Right lobe of liver (tissue), 4 donors: ENCODE measurements at regions not wholly inside any gene's neighbourhood (a gene's known extent, or its start where the extent isn't known, plus 50 kb on each side); places are given as distances from the start of the nearest gene placed in this dataset.
"Not testable (repeated sequence)": the region's sequence is repeated elsewhere in the genome, so short reads cannot be mapped to it uniquely, and the experiment has no call there.

Source experiments
- CTCF ChIP-seq, 4 donors: fragments of 200-600 bp in 3 of 4; fragments of 450-650 bp in 1 of 4; IDR thresholded peaks; one replicate each; pipeline versions ENCODE4 v1.5.1 to v1.8.0; 2016 to 2022; ENCODE audit warnings: antibody characterized with exemption in 4 of 4, mild to moderate bottlenecking in 2 of 4
- POLR2A ChIP-seq: fragments of 450-650 bp; IDR thresholded peaks from one replicate; pipeline ENCODE4 v1.6.1; 2017; ENCODE audit warnings: antibody characterized with exemption, mild to moderate bottlenecking
- donor health status: DM: no; HTN: no; CAD: no.
- donor health status: DM: no; HTN: no; CAD: no.
- donor health status: DM: no; HTN: yes; CAD: no.

GRCh38 chr14:98934569-98934968 is 337.4 kb downstream of the BCL11B start:
- not testable (repeated sequence) for TF ChIP-seq CTCF (IDR thresholded peaks at IDR 0.05); POLR2A
